Panc1 (cell line): ENCODE measurements at regions not wholly inside any gene's neighbourhood (a gene's known extent, or its start where the extent isn't known, plus 50 kb on each side); places are given as distances from the start of the nearest gene placed in this dataset.

Source experiments
- ATAC-seq: fragments of 200-7000 bp; cut with Tn5 transposase; 2 replicates; pipeline ENCODE4 v1.9.1; 2020; ENCODE audit warnings: mild to moderate bottlenecking, moderate library complexity
- BruUV-seq: library from RNA; stranded (reverse); fragments of 400-500 nt; replicated peaks from 2 replicates; lab custom pipeline; 2021; lab: Mats Ljungman, UMichigan
- CTCF ChIA-PET: fragments of 300-600 bp; sonication (Branson Sonifier 250); formaldehyde crosslinking; loops from one replicate; lab custom pipeline; 2022; ENCODE audit warnings: antibody characterized with exemption; lab: Charles Lee
- POLR2A ChIA-PET: fragments of 300-600 bp; sonication (Branson Sonifier 250); formaldehyde crosslinking; loops from one replicate; lab custom pipeline; 2022; ENCODE audit warnings: antibody characterized with exemption; lab: Charles Lee
- DNase-seq: peaks from one replicate; pipeline ENCODE4 v3.0.0-alpha.2; 2010; ENCODE audit warnings: low read depth, low spot score
- H3K27ac ChIP-seq: 2 replicates; pipeline ENCODE4 v1.5.1; 2011; ENCODE audit warnings: mild to moderate bottlenecking, low read length, inconsistent platforms
- H3K27me3 ChIP-seq: fragments of 200-500 bp; sonication (Bioruptor generic); 2 replicates; pipeline ENCODE4 v1.6.0; 2014; ENCODE audit warnings: low read length, inconsistent platforms; ENCODE audit not compliant: control insufficient read depth, insufficient read depth
- H3K36me3 ChIP-seq: fragments of 200-500 bp; sonication (Bioruptor generic); 2 replicates; pipeline ENCODE4 v1.5.1; 2014; ENCODE audit warnings: inconsistent platforms, mild to moderate bottlenecking, low read length, moderate library complexity; ENCODE audit not compliant: control insufficient read depth, insufficient read depth
- H3K4me1 ChIP-seq: 2 replicates; pipeline ENCODE4 v1.5.1; 2011; ENCODE audit warnings: inconsistent platforms, mild to moderate bottlenecking, low read length, moderate library complexity; ENCODE audit not compliant: control insufficient read depth, insufficient read depth
- H3K4me3 ChIP-seq, 2 experiments: 2 replicates each; pipeline ENCODE4 v1.5.1; 2011 to 2012; ENCODE audit warnings: low read depth in 2 of 2, low read length in 2 of 2, mild to moderate bottlenecking in 2 of 2, inconsistent platforms in 1 of 2, moderate library complexity in 1 of 2
- H3K9me3 ChIP-seq: fragments of 200-500 bp; sonication (Bioruptor generic); 2 replicates; pipeline ENCODE4 v1.5.1; 2014; ENCODE audit warnings: low read depth, mild to moderate bottlenecking, inconsistent platforms, low read length, moderate library complexity; ENCODE audit not compliant: control insufficient read depth, insufficient read depth
- CTCF ChIP-seq: fragments of 450-650 bp; IDR thresholded peaks from 2 replicates; pipeline ENCODE4 v1.5.1; 2017; ENCODE audit warnings: mild to moderate bottlenecking
- POLR2AphosphoS5 ChIP-seq: IDR thresholded peaks from 2 replicates; pipeline ENCODE4 v1.6.1; 2012; ENCODE audit warnings: mild to moderate bottlenecking, low read depth, low read length, moderate library complexity
- SIN3A ChIP-seq: IDR thresholded peaks from 2 replicates; pipeline ENCODE4 v1.6.1; 2012; ENCODE audit warnings: low read depth, mild to moderate bottlenecking, low read length, moderate library complexity, borderline replicate concordance; ENCODE audit not compliant: insufficient read depth
- TCF7L2 ChIP-seq: IDR thresholded peaks from 2 replicates; pipeline ENCODE4 v1.6.1; 2011; ENCODE audit warnings: mild to moderate bottlenecking, low read depth, low read length, inconsistent platforms
- in situ Hi-C: cut with HindIII; loops from 2 replicates; pipeline ENCODE4 v1.10.0; 2016; ENCODE audit warnings: low sequenced_read_pairs, low pct_unique_long_range_greater_than_20kb
- intact Hi-C: fragments of 100-400 bp; cut with micrococcal nuclease; formaldehyde crosslinking; loops from one replicate; pipeline ENCODE4 v1.10.0; 2022; ENCODE audit not compliant: unreplicated experiment
- TF ChIP-seq, protein P1 (sequence below), 2 experiments: IDR thresholded peaks; 2 replicates each; pipeline ENCODE4 v1.6.1; 2011 to 2012; ENCODE audit warnings: low read depth in 2 of 2, control low read depth in 1 of 2, low read length in 1 of 2, mild to moderate bottlenecking in 1 of 2, moderate library complexity in 1 of 2; ENCODE audit not compliant: insufficient read depth in 1 of 2

DNA sequence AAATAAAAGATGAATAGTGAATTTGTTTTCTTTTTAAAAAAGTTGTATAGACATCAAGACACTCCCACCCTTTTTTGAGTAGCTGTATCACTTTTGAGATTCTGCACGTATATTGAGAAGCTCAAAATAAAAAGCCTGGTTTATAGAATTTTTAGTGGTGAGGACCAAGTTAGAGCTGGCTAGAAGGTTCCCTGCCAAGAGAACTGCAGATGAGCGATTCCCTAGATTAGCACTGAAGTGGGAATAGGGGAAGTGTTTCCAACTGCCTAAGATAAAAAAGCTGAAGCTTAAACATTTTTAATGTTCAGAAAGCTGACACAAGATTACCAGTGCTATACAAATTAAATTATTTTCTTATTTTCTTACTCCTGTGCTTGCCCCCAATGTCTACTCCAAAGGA is 135.7 kb upstream of the TMEM229A start:
- intact Hi-C loops, result no loop called here
- H3K4me1 ChIP-seq, result no peaks in the 10 kb centered on the region
- CTCF ChIA-PET, result no interaction called here
- no TSS peak for BruUV-seq
- DNase-seq, result no peak
- no peak overlapping the region for H3K4me3 ChIP-seq
- in situ Hi-C loops, result no loop called here
- no peaks in the 10 kb centered on the region for H3K27me3 ChIP-seq
- no peaks in the 10 kb centered on the region for H3K36me3 ChIP-seq
- ATAC-seq, result no peak
- H3K9me3 ChIP-seq, result no peaks in the 10 kb centered on the region
- H3K27ac ChIP-seq, result no peak overlapping the region
- TF ChIP-seq POLR2AphosphoS5 (no peak), CTCF (no peak), SIN3A (no peak), TCF7L2 (no peak)
- TF ChIP-seq, protein P1, sequence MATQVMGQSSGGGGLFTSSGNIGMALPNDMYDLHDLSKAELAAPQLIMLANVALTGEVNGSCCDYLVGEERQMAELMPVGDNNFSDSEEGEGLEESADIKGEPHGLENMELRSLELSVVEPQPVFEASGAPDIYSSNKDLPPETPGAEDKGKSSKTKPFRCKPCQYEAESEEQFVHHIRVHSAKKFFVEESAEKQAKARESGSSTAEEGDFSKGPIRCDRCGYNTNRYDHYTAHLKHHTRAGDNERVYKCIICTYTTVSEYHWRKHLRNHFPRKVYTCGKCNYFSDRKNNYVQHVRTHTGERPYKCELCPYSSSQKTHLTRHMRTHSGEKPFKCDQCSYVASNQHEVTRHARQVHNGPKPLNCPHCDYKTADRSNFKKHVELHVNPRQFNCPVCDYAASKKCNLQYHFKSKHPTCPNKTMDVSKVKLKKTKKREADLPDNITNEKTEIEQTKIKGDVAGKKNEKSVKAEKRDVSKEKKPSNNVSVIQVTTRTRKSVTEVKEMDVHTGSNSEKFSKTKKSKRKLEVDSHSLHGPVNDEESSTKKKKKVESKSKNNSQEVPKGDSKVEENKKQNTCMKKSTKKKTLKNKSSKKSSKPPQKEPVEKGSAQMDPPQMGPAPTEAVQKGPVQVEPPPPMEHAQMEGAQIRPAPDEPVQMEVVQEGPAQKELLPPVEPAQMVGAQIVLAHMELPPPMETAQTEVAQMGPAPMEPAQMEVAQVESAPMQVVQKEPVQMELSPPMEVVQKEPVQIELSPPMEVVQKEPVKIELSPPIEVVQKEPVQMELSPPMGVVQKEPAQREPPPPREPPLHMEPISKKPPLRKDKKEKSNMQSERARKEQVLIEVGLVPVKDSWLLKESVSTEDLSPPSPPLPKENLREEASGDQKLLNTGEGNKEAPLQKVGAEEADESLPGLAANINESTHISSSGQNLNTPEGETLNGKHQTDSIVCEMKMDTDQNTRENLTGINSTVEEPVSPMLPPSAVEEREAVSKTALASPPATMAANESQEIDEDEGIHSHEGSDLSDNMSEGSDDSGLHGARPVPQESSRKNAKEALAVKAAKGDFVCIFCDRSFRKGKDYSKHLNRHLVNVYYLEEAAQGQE (IDR thresholded peaks at IDR 0.05; ENCODE audit: insufficient read depth in 1 of 2, low read depth in 2 of 2, low read length in 1 of 2), result no peak
- POLR2A ChIA-PET, result interaction anchor here (0.6 kb wide), 1 partner anchor 347 kb away, joined by 3 read pairs; no protein-coding TSS in a partner anchor

DNA sequence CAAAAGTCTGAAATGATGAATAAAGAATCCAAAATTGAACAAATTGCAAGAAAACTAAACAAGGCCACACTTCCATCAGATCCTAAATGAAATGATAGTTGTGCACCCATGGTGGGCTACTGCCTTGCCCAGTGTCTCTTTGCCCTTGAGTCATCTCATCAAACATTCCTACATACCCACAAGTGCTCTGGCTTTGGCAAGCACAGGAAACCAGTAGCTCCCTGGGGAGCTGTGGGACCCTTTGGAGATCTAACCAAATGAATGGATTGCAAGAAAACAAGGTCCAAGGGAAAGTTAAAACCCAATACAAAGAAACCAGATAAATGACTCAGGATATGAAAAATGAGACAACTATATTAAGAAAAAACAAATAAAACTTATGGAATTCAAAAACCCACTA is 129.8 kb upstream of the TMEM229A start:
- Histone ChIP-seq H3K36me3 (no peaks in the 10 kb centered on the region), H3K4me3 (no peak overlapping the region), H3K27ac (no peak overlapping the region), H3K4me1 (no peaks in the 10 kb centered on the region), H3K9me3 (no peaks in the 10 kb centered on the region), H3K27me3 (no peaks in the 10 kb centered on the region)
- POLR2A ChIA-PET, result no interaction called here
- BruUV-seq, result no TSS peak
- ATAC-seq (no peak), DNase-seq (no peak)
- in situ Hi-C loops, result no loop called here
- TF ChIP-seq POLR2AphosphoS5 (no peak), SIN3A (no peak), TCF7L2 (no peak), CTCF (no peak)
- TF ChIP-seq, protein P1 (IDR thresholded peaks at IDR 0.05; ENCODE audit: insufficient read depth in 1 of 2, low read depth in 2 of 2, low read length in 1 of 2), result no peak
- CTCF ChIA-PET, result no interaction called here
- intact Hi-C loops, result no loop called here
